DLD1 (cell line): ENCODE measurements at regions not wholly inside any gene's neighbourhood (a gene's known extent, or its start where the extent isn't known, plus 50 kb on each side); places are given as distances from the start of the nearest gene placed in this dataset.

Experiments
- in situ Hi-C: cut with HindIII; loops from 2 replicates; pipeline ENCODE4 v1.10.0; 2017; ENCODE audit warnings: low sequenced_read_pairs

GRCh38 chr10:78541481-78542140, 507.9 kb downstream of the RPS24 start:
- in situ Hi-C loops = no loop called here

GRCh38 chr10:78542141-78542489, 508.5 kb downstream of the RPS24 start:
- in situ Hi-C loops = no loop called here

GRCh38 chr10:78542521-78542920, 508.9 kb downstream of the RPS24 start:
- in situ Hi-C loops = no loop called here

GRCh38 chr10:78543031-78543748, 509.5 kb downstream of the RPS24 start:
- in situ Hi-C loops = no loop called here

- in situ Hi-C loops = no loop called here
These were observed 510.2 kb downstream of the RPS24 start for GRCh38 chr10:78543749-78544362.

GRCh38 chr10:78544423-78545090, 510.9 kb downstream of the RPS24 start:
- in situ Hi-C loops = no loop called here

- in situ Hi-C loops = no loop called here
These were observed 512.1 kb downstream of the RPS24 start for GRCh38 chr10:78545756-78546155.

- in situ Hi-C loops = no loop called here
These were observed 513.7 kb downstream of the RPS24 start for GRCh38 chr10:78547397-78547796.

GRCh38 chr10:78547905-78548304, 514.2 kb downstream of the RPS24 start:
- in situ Hi-C loops = no loop called here

GRCh38 chr10:78548369-78548768, 514.7 kb downstream of the RPS24 start:
- in situ Hi-C loops = no loop called here

GRCh38 chr10:78549140-78549935, 515.7 kb downstream of the RPS24 start:
- in situ Hi-C loops = no loop called here

GRCh38 chr10:78550090-78550489, 516.4 kb downstream of the RPS24 start:
- in situ Hi-C loops = no loop called here

GRCh38 chr10:78550716-78551115, 517.1 kb downstream of the RPS24 start:
- in situ Hi-C loops = no loop called here

- in situ Hi-C loops = no loop called here
These were observed 517.4 kb upstream of the ZMIZ1 start for GRCh38 chr10:78551184-78552005.

- in situ Hi-C loops = no loop called here
These were observed 516.4 kb upstream of the ZMIZ1 start for GRCh38 chr10:78552261-78552811.

GRCh38 chr10:78553792-78554191, 515.0 kb upstream of the ZMIZ1 start:
- in situ Hi-C loops = no loop called here

- in situ Hi-C loops = no loop called here
These were observed 513.6 kb upstream of the ZMIZ1 start for GRCh38 chr10:78555128-78555527.

GRCh38 chr10:78556705-78557432, 511.9 kb upstream of the ZMIZ1 start:
- in situ Hi-C loops = no loop called here

- in situ Hi-C loops = no loop called here
These were observed 511.3 kb upstream of the ZMIZ1 start for GRCh38 chr10:78557433-78557925.
